ENCODE measurements at regions not wholly inside any gene's neighbourhood (a gene's known extent, or its start where the extent isn't known, plus 50 kb on each side); places are given as distances from the start of the nearest gene placed in this dataset.

DNA sequence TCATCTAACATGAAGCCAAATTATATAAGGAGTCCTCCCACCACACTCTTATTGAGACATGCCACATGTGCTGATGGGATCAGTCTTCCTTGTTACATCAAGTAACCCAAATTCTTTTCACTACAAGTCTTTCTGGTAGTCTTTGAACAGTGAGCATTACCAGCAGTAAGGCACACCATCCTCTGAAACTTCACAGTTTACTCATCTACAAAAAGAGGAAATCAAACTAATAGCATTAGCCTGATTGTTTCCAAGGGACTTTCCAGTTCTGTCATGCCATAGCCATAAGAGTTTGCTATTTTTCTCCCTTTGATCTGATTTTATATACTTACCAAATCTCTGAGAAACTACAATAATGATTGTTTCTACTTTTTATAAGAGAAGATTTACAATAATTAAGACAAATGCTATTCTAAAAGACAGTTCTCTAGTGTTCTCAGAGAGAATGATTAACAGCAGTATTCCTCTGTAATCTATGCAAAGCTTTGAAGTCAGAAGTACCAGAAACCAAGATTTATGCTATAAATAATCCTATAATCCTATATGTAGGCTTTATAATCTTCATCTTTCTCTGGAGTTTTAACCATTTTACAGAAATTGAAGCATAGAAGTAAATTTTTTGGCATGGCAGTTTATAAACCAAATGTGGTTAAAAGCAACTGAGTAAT lies 166.2 kb upstream of the ACO1 start:
- TF ChIP-seq FOXA1 (IDR thresholded peaks at IDR 0.05; ENCODE audit: borderline replicate concordance), result no peak
- TF ChIP-seq, protein P1, sequence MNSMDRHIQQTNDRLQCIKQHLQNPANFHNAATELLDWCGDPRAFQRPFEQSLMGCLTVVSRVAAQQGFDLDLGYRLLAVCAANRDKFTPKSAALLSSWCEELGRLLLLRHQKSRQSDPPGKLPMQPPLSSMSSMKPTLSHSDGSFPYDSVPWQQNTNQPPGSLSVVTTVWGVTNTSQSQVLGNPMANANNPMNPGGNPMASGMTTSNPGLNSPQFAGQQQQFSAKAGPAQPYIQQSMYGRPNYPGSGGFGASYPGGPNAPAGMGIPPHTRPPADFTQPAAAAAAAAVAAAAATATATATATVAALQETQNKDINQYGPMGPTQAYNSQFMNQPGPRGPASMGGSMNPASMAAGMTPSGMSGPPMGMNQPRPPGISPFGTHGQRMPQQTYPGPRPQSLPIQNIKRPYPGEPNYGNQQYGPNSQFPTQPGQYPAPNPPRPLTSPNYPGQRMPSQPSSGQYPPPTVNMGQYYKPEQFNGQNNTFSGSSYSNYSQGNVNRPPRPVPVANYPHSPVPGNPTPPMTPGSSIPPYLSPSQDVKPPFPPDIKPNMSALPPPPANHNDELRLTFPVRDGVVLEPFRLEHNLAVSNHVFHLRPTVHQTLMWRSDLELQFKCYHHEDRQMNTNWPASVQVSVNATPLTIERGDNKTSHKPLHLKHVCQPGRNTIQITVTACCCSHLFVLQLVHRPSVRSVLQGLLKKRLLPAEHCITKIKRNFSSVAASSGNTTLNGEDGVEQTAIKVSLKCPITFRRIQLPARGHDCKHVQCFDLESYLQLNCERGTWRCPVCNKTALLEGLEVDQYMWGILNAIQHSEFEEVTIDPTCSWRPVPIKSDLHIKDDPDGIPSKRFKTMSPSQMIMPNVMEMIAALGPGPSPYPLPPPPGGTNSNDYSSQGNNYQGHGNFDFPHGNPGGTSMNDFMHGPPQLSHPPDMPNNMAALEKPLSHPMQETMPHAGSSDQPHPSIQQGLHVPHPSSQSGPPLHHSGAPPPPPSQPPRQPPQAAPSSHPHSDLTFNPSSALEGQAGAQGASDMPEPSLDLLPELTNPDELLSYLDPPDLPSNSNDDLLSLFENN (IDR thresholded peaks at IDR 0.05; ENCODE audit: low read depth in 2 of 2, low read length in 2 of 2), result no peak

All from K562 (cell line).